HEK293 (cell line): ENCODE measurements at regions not wholly inside any gene's neighbourhood (a gene's known extent, or its start where the extent isn't known, plus 50 kb on each side); places are given as distances from the start of the nearest gene placed in this dataset.

ENCODE experiments used
- CTCF ChIA-PET: fragments of 350-600 bp; formaldehyde crosslinking; extraction: SDS; loops from one replicate; lab custom pipeline; 2021; ENCODE audit warnings: antibody characterized with exemption; lab: Yijun Ruan, JAX
- POLR2A ChIA-PET: fragments of 300-600 bp; formaldehyde crosslinking; extraction: SDS; loops from one replicate; lab custom pipeline; 2020; ENCODE audit warnings: antibody characterized with exemption, inconsistent platforms; lab: Yijun Ruan, JAX
- H3K27ac ChIP-seq: fragments of 200-500 bp; sonication (Bioruptor generic); 2 replicates; pipeline ENCODE4 v1.5.1; 2014; ENCODE audit warnings: low read depth, low read length, control low read depth, inconsistent platforms; ENCODE audit errors: extremely low read depth
- H3K36me3 ChIP-seq, 2 experiments: fragments of 200-500 bp in 1 of 2; sonication (Bioruptor generic) in 1 of 2; 1 replicate in 1 of 2; 2 replicates in 1 of 2; pipeline ENCODE4 v1.5.1; 2014 to 2017; ENCODE audit warnings: inconsistent platforms in 2 of 2, low read length in 2 of 2; ENCODE audit not compliant: control insufficient read depth in 2 of 2, insufficient read depth in 1 of 2
- H3K4me1 ChIP-seq: fragments of 200-500 bp; sonication (Bioruptor generic); 2 replicates; pipeline ENCODE4 v1.5.1; 2014; ENCODE audit warnings: mild to moderate bottlenecking, low read length, inconsistent platforms; ENCODE audit not compliant: control insufficient read depth, insufficient read depth
- H3K4me3 ChIP-seq: 2 replicates; pipeline ENCODE4 v1.5.1; 2011; ENCODE audit warnings: low read depth, mild to moderate bottlenecking, control low read depth, low read length, moderate library complexity
- H3K9me3 ChIP-seq: fragments of 200-500 bp; sonication (Bioruptor generic); 2 replicates; pipeline ENCODE4 v1.5.1; 2014; ENCODE audit warnings: low read depth, low read length, inconsistent platforms; ENCODE audit not compliant: control insufficient read depth, insufficient read depth
- BCL6B ChIP-seq: fragments of 450-650 bp; formaldehyde crosslinking; IDR thresholded peaks from 2 replicates; pipeline ENCODE4 v1.5.1; 2017; ENCODE audit warnings: missing biosample characterization, missing genetic modification characterization
- GLIS1 ChIP-seq: fragments of 450-650 bp; formaldehyde crosslinking; IDR thresholded peaks from 2 replicates; pipeline ENCODE4 v1.5.1; 2016; ENCODE audit warnings: missing biosample characterization, missing genetic modification characterization
- GLIS2 ChIP-seq: fragments of 450-650 bp; formaldehyde crosslinking; IDR thresholded peaks from 2 replicates; pipeline ENCODE4 v1.5.1; 2016; ENCODE audit warnings: missing biosample characterization, missing genetic modification characterization
- MEIS1 ChIP-seq: sonication (generic); formaldehyde crosslinking; IDR thresholded peaks from 2 replicates; pipeline ENCODE4 v1.8.1; 2022; ENCODE audit warnings: missing genetic modification reagents, mild to moderate bottlenecking, borderline replicate concordance
- OSR2 ChIP-seq: fragments of 450-650 bp; formaldehyde crosslinking; IDR thresholded peaks from 2 replicates; pipeline ENCODE4 v1.5.1; 2016; ENCODE audit warnings: missing biosample characterization, missing genetic modification characterization
- RBAK ChIP-seq: fragments of 450-650 bp; formaldehyde crosslinking; IDR thresholded peaks from 2 replicates; pipeline ENCODE4 v1.5.1; 2016; ENCODE audit warnings: missing biosample characterization, missing genetic modification characterization
- YY2 ChIP-seq: fragments of 450-650 bp; formaldehyde crosslinking; IDR thresholded peaks from 2 replicates; pipeline ENCODE4 v1.5.1; 2016; ENCODE audit warnings: missing biosample characterization, missing genetic modification characterization
- ZBTB11 ChIP-seq: fragments of 450-650 bp; formaldehyde crosslinking; conservative IDR thresholded peaks from 2 replicates; pipeline ENCODE4 v1.5.1; 2016; ENCODE audit warnings: low read depth, missing biosample characterization, missing genetic modification characterization
- ZBTB17 ChIP-seq: fragments of 450-650 bp; formaldehyde crosslinking; IDR thresholded peaks from 2 replicates; pipeline ENCODE4 v1.5.1; 2016; ENCODE audit warnings: missing biosample characterization, missing genetic modification characterization
- ZBTB8A ChIP-seq: fragments of 450-650 bp; formaldehyde crosslinking; IDR thresholded peaks from 2 replicates; pipeline ENCODE4 v1.5.1; 2016; ENCODE audit warnings: missing biosample characterization, missing genetic modification characterization
- ZEB2 ChIP-seq: fragments of 450-650 bp; formaldehyde crosslinking; IDR thresholded peaks from 2 replicates; pipeline ENCODE4 v1.5.1; 2016; ENCODE audit warnings: missing biosample characterization, missing genetic modification characterization
- ZFP69B ChIP-seq: fragments of 450-650 bp; formaldehyde crosslinking; IDR thresholded peaks from 2 replicates; pipeline ENCODE4 v1.5.1; 2016; ENCODE audit warnings: missing biosample characterization, missing genetic modification characterization
- ZNF112 ChIP-seq: fragments of 450-650 bp; formaldehyde crosslinking; IDR thresholded peaks from 2 replicates; pipeline ENCODE4 v1.5.0; 2017; ENCODE audit warnings: missing biosample characterization, missing genetic modification characterization
- ZNF133 ChIP-seq: fragments of 450-650 bp; formaldehyde crosslinking; IDR thresholded peaks from 2 replicates; pipeline ENCODE4 v1.5.1; 2016; ENCODE audit warnings: missing biosample characterization, missing genetic modification characterization
- ZNF155 ChIP-seq: fragments of 450-650 bp; formaldehyde crosslinking; IDR thresholded peaks from 2 replicates; pipeline ENCODE4 v1.5.1; 2016; ENCODE audit warnings: missing biosample characterization, missing genetic modification characterization
- ZNF24 ChIP-seq: fragments of 450-650 bp; formaldehyde crosslinking; IDR thresholded peaks from 2 replicates; pipeline ENCODE4 v1.5.1; 2016; ENCODE audit warnings: missing biosample characterization, missing genetic modification characterization
- ZNF416 ChIP-seq: fragments of 450-650 bp; formaldehyde crosslinking; IDR thresholded peaks from 2 replicates; pipeline ENCODE4 v1.5.1; 2016; ENCODE audit warnings: missing biosample characterization, missing genetic modification characterization
- ZNF433 ChIP-seq: fragments of 450-650 bp; formaldehyde crosslinking; IDR thresholded peaks from 2 replicates; pipeline ENCODE4 v1.5.1; 2016; ENCODE audit warnings: missing biosample characterization, missing genetic modification characterization, low read depth
- ZNF473 ChIP-seq: fragments of 450-650 bp; formaldehyde crosslinking; IDR thresholded peaks from 2 replicates; pipeline ENCODE4 v1.5.1; 2017; ENCODE audit warnings: missing biosample characterization, missing genetic modification characterization
- ZNF544 ChIP-seq: fragments of 450-650 bp; formaldehyde crosslinking; IDR thresholded peaks from 2 replicates; pipeline ENCODE4 v1.5.0; 2017; ENCODE audit warnings: missing biosample characterization, missing genetic modification characterization
- ZNF549 ChIP-seq: fragments of 450-650 bp; IDR thresholded peaks from 2 replicates; pipeline ENCODE4 v1.5.1; 2018; ENCODE audit warnings: missing biosample characterization, missing genetic modification characterization, mild to moderate bottlenecking, inconsistent platforms, moderate library complexity
- ZNF560 ChIP-seq: fragments of 450-650 bp; formaldehyde crosslinking; IDR thresholded peaks from 2 replicates; pipeline ENCODE4 v1.5.1; 2017; ENCODE audit warnings: missing biosample characterization, missing genetic modification characterization, borderline replicate concordance
- ZNF624 ChIP-seq: fragments of 450-650 bp; formaldehyde crosslinking; IDR thresholded peaks from 2 replicates; pipeline ENCODE4 v1.5.1; 2017; ENCODE audit warnings: missing biosample characterization, missing genetic modification characterization
- ZNF629 ChIP-seq: fragments of 450-650 bp; formaldehyde crosslinking; IDR thresholded peaks from 2 replicates; pipeline ENCODE4 v1.5.1; 2017; ENCODE audit warnings: missing biosample characterization, missing genetic modification characterization
- ZSCAN30 ChIP-seq: fragments of 450-650 bp; IDR thresholded peaks from 2 replicates; pipeline ENCODE4 v1.5.1; 2018; ENCODE audit warnings: missing biosample characterization, mild to moderate bottlenecking, missing genetic modification characterization, moderate library complexity
- TF ChIP-seq, protein P1 (sequence below): fragments of 450-650 bp; formaldehyde crosslinking; IDR thresholded peaks from 2 replicates; pipeline ENCODE4 v1.5.1; 2016; ENCODE audit warnings: missing biosample characterization, missing genetic modification characterization
- TF ChIP-seq, protein P2 (sequence below): fragments of 450-650 bp; formaldehyde crosslinking; IDR thresholded peaks from 2 replicates; pipeline ENCODE4; 2016; ENCODE audit warnings: missing biosample characterization, missing genetic modification characterization

DNA sequence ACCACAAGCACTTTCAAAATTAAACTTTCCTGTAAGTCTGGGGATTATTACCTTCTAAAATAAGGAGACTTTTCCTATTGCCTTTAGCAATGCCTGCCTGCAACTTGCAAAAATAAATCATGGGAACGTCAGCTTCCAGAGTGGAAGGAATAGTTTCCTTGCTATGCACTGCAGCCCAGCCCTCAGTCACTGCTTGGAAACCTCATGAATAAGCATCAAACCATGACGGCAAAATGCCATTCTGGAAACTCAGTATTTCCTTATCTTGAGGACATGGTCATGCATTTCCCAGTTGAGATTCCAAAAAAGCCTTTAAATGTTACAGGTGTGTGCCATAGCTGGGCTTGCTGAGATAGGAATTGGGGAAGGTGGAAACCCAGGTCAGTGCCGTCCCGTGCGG, 84.2 kb upstream of the OTOS start (continued):
- no peak for TF ChIP-seq ZNF416
- TF ChIP-seq ZNF473 = no peak
- no peak for TF ChIP-seq BCL6B
- TF ChIP-seq, protein P1, sequence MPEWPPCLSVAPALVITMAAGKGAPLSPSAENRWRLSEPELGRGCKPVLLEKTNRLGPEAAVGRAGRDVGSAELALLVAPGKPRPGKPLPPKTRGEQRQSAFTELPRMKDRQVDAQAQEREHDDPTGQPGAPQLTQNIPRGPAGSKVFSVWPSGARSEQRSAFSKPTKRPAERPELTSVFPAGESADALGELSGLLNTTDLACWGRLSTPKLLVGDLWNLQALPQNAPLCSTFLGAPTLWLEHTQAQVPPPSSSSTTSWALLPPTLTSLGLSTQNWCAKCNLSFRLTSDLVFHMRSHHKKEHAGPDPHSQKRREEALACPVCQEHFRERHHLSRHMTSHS (tag by site-specific recombination) = no peak
- TF ChIP-seq ZNF624 (tag by site-specific recombination) = no peak
- TF ChIP-seq MEIS1 (CRISPR knock-in tag) = no peak
- no peak for TF ChIP-seq ZNF133 (tag by site-specific recombination)
- TF ChIP-seq GLIS1 (tag by site-specific recombination) = no peak
- TF ChIP-seq YY2 (tag by site-specific recombination) = no peak

- no peak overlapping the region for H3K27ac ChIP-seq
- H3K36me3 ChIP-seq = no peaks in the 10 kb centered on the region
- no peaks in the 10 kb centered on the region; the same call in 1 of the 2 replicates for H3K9me3 ChIP-seq
- ChIA-PET CTCF (no interaction called here), POLR2A (no interaction called here)
- no peaks in the 10 kb centered on the region for H3K4me1 ChIP-seq
- H3K4me3 ChIP-seq = no peak overlapping the region
- TF ChIP-seq ZNF24 (tag by site-specific recombination) (no peak), ZNF629 (tag by site-specific recombination) (no peak), ZNF544 (no peak), ZBTB17 (tag by site-specific recombination) (no peak), OSR2 (tag by site-specific recombination) (no peak), ZNF560 (tag by site-specific recombination) (no peak), ZNF416 (no peak), ZSCAN30 (tag by site-specific recombination) (no peak), GLIS2 (tag by site-specific recombination) (no peak), BCL6B (no peak), ZNF549 (tag by site-specific recombination) (no peak), ZNF155 (tag by site-specific recombination) (no peak), ZFP69B (tag by site-specific recombination) (no peak), ZNF112 (tag by site-specific recombination) (no peak), ZEB2 (tag by site-specific recombination) (no peak), ZBTB11 (no peak), ZNF433 (tag by site-specific recombination) (no peak), RBAK (tag by site-specific recombination) (no peak), ZBTB8A (tag by site-specific recombination) (no peak)
- TF ChIP-seq, protein P2, sequence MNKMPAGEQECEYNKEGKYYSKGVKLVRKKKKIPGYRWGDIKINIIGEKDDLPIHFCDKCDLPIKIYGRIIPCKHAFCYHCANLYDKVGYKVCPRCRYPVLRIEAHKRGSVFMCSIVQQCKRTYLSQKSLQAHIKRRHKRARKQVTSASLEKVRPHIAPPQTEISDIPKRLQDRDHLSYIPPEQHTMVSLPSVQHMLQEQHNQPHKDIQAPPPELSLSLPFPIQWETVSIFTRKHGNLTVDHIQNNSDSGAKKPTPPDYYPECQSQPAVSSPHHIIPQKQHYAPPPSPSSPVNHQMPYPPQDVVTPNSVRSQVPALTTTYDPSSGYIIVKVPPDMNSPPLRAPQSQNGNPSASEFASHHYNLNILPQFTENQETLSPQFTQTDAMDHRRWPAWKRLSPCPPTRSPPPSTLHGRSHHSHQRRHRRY (tag by site-specific recombination) = no peak
- TF ChIP-seq, all 188 proteins: peak for 0
These were observed 84.7 kb upstream of the OTOS start for GRCh38 chr2:240225131-240225530.
